HCT116 (cell line): ENCODE measurements at regions not wholly inside any gene's neighbourhood (a gene's known extent, or its start where the extent isn't known, plus 50 kb on each side); places are given as distances from the start of the nearest gene placed in this dataset.

ENCODE experiments used
- CEBPB ChIP-seq: IDR thresholded peaks from 2 replicates; pipeline ENCODE4 v1.6.1; 2012; ENCODE audit warnings: low read depth
- JUND ChIP-seq: IDR thresholded peaks from 2 replicates; pipeline ENCODE4 v1.6.1; 2012
- MAX ChIP-seq: IDR thresholded peaks from 2 replicates; pipeline ENCODE4 v1.6.1; 2012
- POLR2A ChIP-seq: IDR thresholded peaks from 2 replicates; pipeline ENCODE4 v1.7.0; 2011; ENCODE audit warnings: borderline replicate concordance; ENCODE audit not compliant: insufficient read depth, insufficient read length; ENCODE audit errors: extremely low read depth
- POLR2AphosphoS5 ChIP-seq: IDR thresholded peaks from 2 replicates; pipeline ENCODE4 v1.6.1; 2011; ENCODE audit warnings: mild to moderate bottlenecking, low read depth, low read length, moderate library complexity
- SP1 ChIP-seq: IDR thresholded peaks from 2 replicates; pipeline ENCODE4 v1.6.1; 2012; ENCODE audit warnings: low read depth

GRCh38 chr11:30740091-30740490 is 153.9 kb upstream of the MPPED2 start:
- TF ChIP-seq SP1: no peak
- no peak for TF ChIP-seq JUND
- TF ChIP-seq POLR2A: no peak
- no peak for TF ChIP-seq POLR2AphosphoS5
- no peak for TF ChIP-seq CEBPB
- no peak for TF ChIP-seq MAX
